ENCODE measurements at regions not wholly inside any gene's neighbourhood (a gene's known extent, or its start where the extent isn't known, plus 50 kb on each side); places are given as distances from the start of the nearest gene placed in this dataset.

DNA sequence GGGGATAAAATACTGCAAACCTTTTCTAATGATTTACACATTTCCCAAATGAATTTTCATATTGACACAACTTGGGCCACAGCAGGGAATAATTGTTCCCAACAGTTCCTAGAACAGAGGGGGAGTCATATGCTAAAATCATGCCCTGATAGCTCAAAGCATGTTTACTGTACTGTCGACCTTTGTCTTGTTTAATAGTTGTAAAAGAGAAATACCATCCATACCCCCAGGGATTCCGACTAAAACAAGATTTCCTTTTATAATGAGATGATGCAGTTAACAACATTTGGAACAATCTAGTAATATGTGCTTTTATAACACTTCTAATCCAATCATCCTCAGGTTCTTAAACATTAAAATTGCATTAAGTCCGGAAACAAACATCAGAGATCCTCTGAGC is 759.7 kb downstream of the OLFM4 start:
- TF ChIP-seq, protein P1, sequence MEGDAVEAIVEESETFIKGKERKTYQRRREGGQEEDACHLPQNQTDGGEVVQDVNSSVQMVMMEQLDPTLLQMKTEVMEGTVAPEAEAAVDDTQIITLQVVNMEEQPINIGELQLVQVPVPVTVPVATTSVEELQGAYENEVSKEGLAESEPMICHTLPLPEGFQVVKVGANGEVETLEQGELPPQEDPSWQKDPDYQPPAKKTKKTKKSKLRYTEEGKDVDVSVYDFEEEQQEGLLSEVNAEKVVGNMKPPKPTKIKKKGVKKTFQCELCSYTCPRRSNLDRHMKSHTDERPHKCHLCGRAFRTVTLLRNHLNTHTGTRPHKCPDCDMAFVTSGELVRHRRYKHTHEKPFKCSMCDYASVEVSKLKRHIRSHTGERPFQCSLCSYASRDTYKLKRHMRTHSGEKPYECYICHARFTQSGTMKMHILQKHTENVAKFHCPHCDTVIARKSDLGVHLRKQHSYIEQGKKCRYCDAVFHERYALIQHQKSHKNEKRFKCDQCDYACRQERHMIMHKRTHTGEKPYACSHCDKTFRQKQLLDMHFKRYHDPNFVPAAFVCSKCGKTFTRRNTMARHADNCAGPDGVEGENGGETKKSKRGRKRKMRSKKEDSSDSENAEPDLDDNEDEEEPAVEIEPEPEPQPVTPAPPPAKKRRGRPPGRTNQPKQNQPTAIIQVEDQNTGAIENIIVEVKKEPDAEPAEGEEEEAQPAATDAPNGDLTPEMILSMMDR (IDR thresholded peaks at IDR 0.05) = no peak
- TF ChIP-seq POLR2AphosphoS5 (IDR thresholded peaks at IDR 0.05) (no peak), POLR2A (IDR thresholded peaks at IDR 0.05) (no peak), EP300 (IDR thresholded peaks at IDR 0.05) (no peak)
